ENCODE measurements at regions not wholly inside any gene's neighbourhood (a gene's known extent, or its start where the extent isn't known, plus 50 kb on each side); places are given as distances from the start of the nearest gene placed in this dataset. TPM values are rescaled to one million over a fixed set of nuclear protein-coding genes. Genes with fewer than 3 reads are reported as not detected.

DNA sequence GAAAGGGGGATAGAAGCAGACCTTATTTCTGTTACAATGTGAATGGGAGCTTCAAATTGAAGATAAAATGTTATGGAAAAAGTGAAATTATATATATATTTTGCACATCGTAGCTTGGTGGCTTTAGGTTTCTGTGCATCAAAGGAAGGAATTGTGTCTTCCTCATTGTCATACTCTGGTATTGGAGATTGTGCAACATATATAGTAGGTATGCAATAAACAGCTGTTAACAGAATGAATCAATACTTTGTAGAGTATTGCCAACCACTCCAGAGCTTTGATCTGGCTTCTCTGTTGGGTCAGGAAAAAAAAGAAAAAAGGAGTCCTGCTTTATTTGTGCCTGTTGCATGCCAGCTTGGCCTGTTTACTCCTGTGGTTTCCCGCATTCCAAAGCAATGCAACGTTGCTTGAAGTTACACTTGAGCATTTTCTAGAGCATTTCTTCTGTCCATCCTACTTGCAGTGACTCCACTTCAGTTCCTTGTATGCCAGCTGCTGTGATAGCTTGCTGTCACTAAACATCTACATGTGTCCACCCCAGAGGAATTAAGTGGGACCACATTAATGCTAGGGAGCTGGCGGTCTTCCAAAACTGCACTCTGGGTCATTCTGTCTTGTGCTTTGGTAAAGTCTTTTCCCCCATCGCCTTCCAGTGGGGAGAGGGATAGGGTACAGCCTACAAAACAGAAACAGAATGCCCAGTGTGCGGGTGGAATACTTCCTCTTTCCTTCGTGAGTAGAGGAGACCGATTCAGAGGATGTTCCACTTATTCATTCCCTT lies 62.0 kb upstream of the MEF2C start:
- no peak for DNase-seq (ENCODE audit: low read depth)

DNA sequence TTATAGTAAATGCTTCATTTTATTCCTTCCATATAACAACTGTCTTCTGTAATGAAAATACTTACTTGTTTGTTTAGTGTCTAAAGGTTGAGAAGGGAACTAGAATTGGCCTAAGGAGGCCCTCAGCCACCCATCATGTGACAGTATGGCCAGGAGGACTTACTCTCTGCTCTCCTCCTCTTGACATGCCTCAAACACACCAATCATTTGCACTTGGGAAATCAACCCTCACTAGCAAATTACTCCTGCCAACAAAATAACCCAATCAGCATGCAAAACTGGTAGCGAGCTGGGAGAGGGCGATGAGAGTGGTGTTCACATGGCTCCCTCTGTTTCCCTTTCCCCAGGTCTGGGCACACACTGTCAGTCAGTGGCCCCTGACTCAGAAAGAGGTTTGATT lies 58.6 kb upstream of the MEF2C start:
- DNase-seq (ENCODE audit: low read depth): no peak

DNA sequence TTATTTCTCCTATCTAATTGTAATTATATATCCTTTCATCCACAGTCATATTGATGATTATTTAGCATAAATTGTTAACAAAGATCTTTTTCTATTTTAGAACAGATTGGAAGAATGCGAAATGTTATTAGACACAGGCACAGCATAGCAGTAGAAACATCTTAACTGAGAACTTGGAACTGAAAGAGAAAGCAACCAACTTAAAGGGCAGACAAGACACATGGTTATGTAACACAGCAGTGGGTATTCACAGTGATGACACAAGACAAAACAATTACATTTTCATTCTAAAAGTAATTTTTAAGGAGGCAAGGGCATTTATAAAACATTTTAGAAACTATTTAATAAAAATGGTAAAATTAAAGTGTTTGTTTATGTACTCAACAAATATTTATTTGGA lies 57.7 kb upstream of the MEF2C start:
- no peak for DNase-seq (ENCODE audit: low read depth)

DNA sequence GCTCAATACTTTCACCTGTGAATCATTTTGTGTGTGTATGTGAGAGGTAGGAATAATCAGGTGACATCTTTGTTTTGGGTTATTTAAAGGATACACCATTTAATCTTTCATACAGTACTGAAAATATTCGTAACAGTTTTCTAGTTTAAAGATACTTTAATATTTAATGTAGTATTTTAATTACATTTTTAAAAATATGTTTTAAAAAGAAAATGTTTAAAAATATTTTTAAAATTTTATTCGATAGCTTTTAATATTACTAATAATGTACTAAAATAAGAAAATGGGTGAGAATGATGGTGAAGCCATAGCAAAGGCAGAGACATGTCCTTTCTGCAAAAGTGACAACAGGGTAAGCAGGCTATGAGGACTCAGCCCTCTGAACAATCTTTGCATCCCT lies 56.3 kb upstream of the MEF2C start:
- no peak for DNase-seq (ENCODE audit: low read depth)

DNA sequence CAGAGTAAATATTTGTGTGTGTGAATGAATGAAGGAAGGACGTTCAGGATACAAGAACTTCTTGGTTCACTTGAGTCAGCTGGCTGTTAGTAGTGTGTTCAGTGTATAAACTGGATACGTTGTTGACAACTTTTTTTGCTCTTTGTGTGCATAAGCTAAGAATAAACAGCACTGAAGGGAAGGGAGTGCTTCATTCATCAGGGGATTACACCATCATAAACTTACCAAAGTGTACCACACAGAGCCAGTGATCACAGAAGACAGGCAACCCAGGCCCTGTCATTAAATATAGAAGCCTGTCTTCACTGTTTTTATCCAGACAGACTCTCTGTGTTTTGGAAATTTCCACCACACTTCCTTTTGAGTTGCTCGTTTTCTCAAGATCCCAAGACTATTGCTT lies 55.5 kb upstream of the MEF2C start:
- no peak for DNase-seq (ENCODE audit: low read depth)

DNA sequence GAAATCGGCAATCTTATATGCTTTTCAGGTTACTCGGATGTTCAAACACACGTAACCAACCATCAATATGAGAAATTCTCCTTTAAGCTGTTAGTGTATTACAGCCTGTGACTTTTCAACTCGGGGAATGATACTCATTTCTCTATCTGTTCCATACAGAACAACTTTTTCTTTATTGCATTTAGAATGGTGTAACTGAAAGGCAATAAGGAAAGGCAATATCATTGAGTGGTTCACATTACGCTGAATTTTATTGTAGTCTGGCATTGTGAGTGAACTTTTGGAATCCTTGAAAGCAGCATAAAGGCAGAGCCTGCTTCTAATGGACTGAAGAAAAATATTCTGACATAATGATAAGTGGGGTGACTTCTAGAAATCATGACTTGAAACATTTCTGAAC lies 54.4 kb upstream of the MEF2C start:
- DNase-seq (ENCODE audit: low read depth): no peak

DNA sequence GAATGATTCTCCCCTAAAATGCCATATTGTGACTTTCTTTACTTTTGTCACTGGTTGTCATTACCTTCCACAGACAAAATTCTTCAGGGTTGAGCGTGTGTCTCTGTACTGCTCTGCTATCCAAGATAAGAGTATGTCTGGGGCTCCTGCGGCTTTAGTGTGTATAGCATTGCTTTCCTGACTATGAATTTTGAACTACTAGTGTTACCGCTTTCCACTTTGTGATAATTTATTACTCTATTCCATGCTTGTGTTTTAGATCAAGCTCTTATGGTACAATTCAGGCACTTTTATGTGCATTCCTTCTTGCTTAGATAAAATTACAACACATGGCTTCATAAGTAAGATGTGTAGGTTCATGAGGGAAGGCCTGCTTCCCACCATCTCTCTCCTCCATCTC lies 51.5 kb upstream of the MEF2C start:
- no peak for DNase-seq (ENCODE audit: low read depth)

Small RNA genes lying in the stretch of these regions (small RNA-seq; reads per million reads assigned to genes)
- gene MIR3660: not detected

Measured in HT1080 (cell line).